Fibroblast of skin of abdomen (primary cell): ENCODE measurements at regions not wholly inside any gene's neighbourhood (a gene's known extent, or its start where the extent isn't known, plus 50 kb on each side); places are given as distances from the start of the nearest gene placed in this dataset.

Experiments used
- DNase-seq: peaks from one replicate; pipeline ENCODE4 v3.0.0-alpha.2; 2013

DNA sequence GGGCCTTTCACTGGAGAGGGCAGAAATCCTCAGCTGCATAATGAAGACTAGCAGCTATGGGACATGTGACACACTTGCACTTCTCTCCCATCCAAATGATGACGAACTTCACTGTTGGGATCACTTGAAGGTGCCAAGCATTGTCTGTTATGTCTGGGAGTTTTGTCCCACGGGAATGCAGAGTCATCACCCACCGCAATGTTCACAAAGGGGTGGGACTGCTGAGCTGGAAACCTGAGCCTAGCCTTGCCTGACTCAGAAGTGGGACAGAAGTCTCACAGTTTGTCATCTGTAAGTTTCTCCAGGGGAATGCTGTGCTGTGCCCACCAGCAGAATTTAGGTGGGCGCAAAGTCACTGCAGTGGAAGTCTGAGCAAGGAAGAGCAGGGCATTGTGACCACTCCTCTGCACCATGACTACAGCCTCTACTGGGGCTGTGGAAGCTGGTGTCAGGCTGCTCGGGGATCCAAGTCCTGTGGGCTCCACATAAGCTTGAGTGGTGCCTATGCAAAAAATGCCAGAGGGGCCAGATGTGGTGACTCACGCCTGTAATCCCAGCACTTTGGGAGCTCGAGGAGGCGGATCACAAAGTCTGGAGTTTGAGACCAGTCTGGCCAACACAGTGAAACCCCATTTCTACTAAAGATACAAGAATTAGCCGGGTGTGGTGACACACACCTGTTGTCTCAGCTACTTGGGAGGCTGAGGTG, 472.0 kb upstream of the CNTNAP2 start:
- DNase-seq: peak; percentile 20

DNA sequence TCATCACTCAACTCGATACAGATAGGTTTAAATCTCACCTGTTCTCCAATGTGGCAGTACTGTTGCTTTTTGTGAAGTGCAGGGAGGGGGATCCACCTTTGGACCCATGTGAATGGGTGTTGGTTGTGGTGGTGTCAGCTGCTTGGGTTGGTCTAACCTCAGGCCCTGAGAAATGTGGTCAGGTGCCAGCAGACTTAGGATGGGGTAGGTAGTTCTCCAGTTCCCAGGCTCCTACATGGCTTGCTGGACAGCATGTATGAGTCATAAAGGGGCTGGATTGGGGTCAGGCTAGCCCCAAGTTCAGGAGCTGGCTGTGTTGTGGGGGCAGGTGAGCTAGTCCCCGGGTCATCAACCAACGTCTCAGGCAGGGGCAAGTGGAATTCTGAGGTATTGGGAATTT, 472.6 kb upstream of the CNTNAP2 start:
- DNase-seq: no peak

- DNase-seq: no peak
Observed at GRCh38 chr7:145633513-145633912, 483.1 kb upstream of the CNTNAP2 start.

- peak; percentile 35 for DNase-seq
Observed at GRCh38 chr7:145624618-145625017, 492.0 kb upstream of the CNTNAP2 start.

GRCh38 chr7:145605963-145606362, 510.6 kb upstream of the CNTNAP2 start:
- DNase-seq: no peak

DNA sequence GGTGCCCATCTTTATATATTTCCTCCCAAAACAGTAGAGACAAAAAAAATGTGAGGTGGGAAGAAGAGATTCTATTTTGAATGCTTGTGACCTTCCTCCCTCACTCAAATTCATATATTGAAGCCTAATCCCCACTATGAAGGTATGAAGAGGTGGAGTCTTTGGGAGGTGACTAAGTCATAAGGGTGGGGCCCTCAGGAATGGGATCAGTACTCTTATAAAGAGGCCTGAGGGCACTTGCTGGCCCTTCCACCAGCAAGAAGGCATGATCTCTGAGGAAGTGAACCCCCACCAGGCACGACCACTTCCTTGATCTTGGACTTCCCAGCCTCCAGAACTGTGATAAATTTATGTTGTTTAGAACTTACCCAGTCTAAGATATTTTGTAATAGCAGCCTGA, 517.2 kb upstream of the CNTNAP2 start:
- no peak for DNase-seq

DNA sequence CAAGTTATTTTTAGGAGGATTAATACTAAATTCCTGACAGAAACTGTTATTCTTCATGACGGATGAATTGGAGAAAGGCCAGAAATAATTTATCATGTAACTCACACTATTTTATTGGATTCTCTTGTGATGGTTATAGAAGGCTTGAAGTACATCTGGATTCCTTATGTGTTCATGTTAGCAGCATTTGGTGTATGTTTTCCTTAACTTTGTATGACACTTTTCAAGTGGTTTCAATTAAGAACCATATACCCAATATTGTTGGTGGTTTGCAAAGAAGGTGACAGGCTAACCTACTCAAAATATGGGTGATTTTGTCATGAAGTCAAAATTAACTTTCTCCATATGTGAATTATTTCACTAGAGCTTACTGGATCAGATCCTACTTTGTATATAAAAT, 532.2 kb upstream of the CNTNAP2 start:
- peak; percentile 47 for DNase-seq

DNA sequence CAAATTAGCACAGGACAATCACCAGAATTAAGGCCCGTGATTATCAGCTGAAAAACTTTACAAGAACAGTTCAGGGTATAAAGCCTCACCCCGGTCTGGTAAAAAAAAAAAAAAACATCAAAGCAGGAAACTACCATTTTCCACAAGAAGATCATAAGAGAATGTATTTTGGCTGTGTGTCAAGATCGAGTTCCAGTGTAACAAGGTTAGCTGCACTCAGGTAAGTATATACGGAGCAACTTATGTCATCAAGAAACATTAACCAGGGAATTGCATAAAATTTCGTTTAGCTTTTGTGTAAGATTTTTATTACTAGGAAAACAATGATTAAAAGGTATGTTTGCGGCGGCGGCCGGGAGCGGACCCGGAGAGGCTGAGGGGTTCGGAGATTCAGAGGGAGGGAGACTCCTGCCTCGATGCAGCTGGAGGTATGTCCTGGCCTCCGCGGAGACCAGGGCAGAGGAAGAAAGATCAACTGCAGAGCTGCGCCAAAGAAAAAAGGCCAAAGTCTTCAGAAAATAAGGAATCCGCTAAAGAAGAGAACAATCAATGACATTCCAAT, 533.8 kb upstream of the CNTNAP2 start:
- no peak for DNase-seq

- DNase-seq: no peak
Observed at GRCh38 chr7:145557805-145558204, 558.8 kb upstream of the CNTNAP2 start.

DNA sequence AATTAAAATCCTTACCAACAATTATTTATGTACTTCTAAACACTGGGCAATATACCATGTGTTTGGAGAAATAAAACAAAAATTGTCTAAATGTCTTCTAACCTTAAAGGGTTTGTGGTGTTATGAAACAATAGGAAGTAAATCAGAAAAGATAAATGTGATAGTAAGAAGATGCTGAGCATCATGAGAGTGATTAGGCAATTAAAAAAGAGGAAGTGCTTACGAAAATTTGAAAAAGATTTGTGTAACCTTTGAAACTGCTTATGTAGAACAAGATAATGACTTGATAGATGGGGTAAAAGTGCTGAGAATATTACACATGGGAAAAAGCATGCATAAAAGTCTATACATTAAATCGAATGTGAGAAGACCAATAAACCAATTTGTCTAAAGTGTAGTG, 573.4 kb upstream of the CNTNAP2 start:
- no peak for DNase-seq

- DNase-seq: no peak
Observed at GRCh38 chr7:145539910-145540309, 576.7 kb upstream of the CNTNAP2 start.

- peak; percentile 0 for DNase-seq
Observed at GRCh38 chr7:145534301-145534700, 582.3 kb upstream of the CNTNAP2 start.

- DNase-seq: no peak
Observed at GRCh38 chr7:145520284-145520683, 596.3 kb upstream of the CNTNAP2 start.

- DNase-seq: no peak
Observed at GRCh38 chr7:145511004-145511403, 605.6 kb upstream of the CNTNAP2 start.

GRCh38 chr7:145497911-145498525, 618.6 kb upstream of the CNTNAP2 start:
- no peak for DNase-seq

DNA sequence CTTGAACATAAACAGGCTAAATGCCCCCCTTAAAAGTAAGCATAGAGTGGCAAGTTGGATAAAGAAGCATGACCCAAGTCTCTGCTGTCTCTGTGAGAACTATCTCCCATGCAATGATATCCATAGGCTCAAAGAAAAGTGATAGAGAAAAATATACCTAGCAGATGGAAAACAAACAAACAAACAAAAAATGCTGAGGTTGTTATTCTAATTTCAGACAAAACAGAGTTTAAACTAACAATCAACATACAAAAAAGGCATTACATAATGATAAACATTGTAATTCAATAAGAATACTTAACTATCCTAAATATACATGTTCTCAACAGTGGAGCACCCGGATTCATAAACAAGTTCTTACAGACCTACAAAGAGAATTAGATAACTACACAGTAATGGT, 626.2 kb upstream of the CNTNAP2 start:
- no peak for DNase-seq

DNA sequence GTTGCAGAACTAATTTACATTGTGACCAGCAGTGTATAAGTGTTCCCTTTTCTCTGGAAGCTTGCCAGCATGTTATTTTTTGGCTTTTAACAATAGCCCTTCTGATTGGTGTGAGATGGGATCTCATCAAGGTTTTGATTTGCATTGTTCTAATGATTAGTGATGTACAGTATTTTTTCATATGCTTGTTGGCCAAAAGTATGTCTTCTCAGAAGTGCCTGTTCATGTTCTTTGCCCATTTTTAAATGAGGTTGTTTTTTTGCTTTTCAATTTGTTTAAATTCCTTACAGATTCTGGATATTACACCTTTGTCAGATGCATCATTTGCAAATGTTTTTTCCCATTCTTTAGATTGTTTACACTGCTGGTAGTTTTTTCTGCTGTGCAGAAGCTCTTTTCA, 627.0 kb upstream of the CNTNAP2 start:
- DNase-seq: no peak

GRCh38 chr7:145488816-145489215, 627.8 kb upstream of the CNTNAP2 start:
- DNase-seq: no peak

DNA sequence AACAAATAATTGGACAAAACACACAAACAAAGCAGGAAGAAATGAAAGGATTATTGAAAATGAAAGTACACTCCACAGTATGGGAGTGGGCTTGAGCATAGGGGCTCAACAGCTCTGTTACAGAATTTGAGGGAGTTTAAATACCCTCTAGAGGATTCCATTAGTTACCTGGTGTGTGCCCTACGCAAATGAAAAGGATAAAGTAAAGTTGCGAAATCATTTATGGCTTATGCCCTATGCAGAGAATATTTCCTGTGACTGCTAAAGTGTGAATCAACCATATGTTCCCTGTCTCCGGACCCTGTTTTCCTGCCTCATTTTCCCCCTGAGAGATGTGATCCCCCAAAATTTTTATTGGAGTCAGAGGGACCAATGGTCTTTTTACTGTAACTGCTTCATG, 634.6 kb upstream of the CNTNAP2 start:
- no peak for DNase-seq

GRCh38 chr7:145478541-145478940, 638.1 kb upstream of the CNTNAP2 start:
- no peak for DNase-seq

DNA sequence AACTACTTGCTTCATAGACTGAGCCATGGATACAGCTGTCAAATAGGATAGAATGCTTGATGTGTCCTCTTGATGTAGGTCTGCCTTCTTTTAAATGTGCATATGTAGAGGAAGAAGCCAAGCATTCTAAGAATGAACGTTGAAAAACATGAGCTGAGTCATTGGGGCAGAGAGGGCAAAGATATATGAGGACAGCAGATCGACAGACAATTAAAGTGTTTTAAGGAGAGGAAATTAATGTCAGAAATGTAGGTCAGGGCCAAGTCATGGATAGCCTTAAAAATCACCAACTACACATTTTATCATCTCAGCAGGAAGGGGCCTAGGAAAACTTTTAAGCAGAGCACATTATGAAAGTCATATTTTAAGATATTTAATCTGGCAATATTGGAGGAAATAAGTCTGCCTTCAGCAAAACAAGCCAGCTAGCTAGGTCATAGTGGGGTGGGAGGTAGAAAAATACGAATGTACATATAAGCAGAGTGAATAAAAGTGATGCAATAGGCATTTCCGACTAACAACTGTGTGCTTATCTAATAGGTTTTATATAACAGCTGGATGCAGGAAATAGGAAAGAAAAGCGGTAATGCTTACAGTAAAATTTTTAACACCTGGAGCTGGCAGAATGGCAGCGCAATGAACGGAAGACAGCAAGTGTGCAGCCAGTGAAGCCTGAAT, 638.3 kb upstream of the TPK1 start:
- DNase-seq: no peak

DNA sequence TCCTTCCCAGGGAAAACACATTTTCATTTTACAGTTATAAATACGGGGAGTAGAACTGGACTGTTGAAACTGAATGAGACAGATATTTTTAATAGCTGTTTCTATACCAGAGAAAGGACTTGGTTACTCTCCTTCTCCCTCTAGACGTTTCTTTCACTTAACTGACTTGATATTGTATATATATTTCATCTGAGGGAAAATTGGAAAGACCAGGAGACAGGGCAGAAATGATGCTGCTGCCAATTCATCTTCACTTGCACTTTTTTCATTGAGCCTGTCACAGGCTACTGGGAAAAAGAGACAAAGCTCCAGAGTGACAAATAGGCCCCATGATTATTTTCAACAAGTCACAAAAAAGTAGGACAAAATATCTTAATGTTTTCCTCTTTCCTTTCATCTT, 636.0 kb upstream of the TPK1 start:
- no peak for DNase-seq

DNA sequence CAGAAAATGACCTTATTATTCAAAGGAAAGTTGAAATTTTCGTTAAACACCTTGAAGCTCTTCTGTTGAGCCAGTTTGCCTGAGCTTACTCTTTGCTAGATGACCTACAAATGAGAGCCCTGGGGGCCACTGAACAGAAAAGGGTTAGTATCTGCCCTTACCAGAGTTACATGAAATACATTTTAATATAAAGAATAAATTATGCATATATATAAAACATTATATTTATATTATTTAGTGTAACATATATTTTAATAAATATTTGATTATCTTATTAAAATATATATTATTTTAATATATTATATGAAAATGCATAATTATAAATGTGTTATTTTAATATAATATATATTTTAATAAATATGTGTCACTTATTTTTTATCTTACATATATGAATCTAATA, 628.4 kb upstream of the TPK1 start:
- DNase-seq: no peak

DNA sequence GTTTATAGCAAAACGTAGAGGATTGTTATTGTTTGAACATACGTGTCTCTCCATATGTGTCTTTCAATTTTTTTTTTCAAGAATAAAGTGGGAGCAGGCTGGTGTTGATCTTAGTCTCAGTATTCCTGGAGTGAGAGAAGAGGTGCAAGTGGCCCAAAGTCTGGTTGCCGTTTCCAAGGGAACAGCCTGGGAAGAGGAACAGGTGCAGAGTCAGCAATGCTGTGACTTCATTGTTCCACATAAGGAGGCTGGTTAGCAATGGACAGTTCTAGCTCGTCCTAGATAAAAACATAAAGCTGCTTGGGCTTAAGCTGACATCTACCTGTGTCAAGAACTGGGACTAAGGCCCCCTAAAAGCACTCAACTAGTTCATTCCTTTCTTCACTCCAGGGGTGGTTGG, 626.6 kb upstream of the TPK1 start:
- DNase-seq: no peak
